HCT116 (cell line): ENCODE measurements at regions not wholly inside any gene's neighbourhood (a gene's known extent, or its start where the extent isn't known, plus 50 kb on each side); places are given as distances from the start of the nearest gene placed in this dataset.

Experiments used
- ATAC-seq: fragments of 200-7000 bp; cut with Tn5 transposase; 2 replicates; pipeline ENCODE4 v1.9.1; 2020; ENCODE audit warnings: mild to moderate bottlenecking, moderate library complexity
- BruUV-seq: library from RNA; stranded (reverse); fragments of 400-500 nt; replicated peaks from 2 replicates; lab custom pipeline; 2021; lab: Mats Ljungman, UMichigan
- CTCF ChIA-PET: fragments of 300-600 bp; sonication (Branson Sonifier 250); formaldehyde crosslinking; loops from one replicate; lab custom pipeline; 2021; ENCODE audit warnings: antibody characterized with exemption; lab: Charles Lee
- POLR2A ChIA-PET: fragments of 300-600, 350-600 bp; sonication (Branson Sonifier 250); formaldehyde crosslinking; loops from one replicate; lab custom pipeline; 2021; ENCODE audit warnings: antibody characterized with exemption; lab: Charles Lee
- RAD21 ChIA-PET, 2 experiments: fragments of 300-600 bp; sonication (Branson Sonifier 250); formaldehyde crosslinking; loops; one replicate each; lab custom pipeline; 2023; ENCODE audit warnings: low total read pairs in 2 of 2; ENCODE audit not compliant: uncharacterized antibody in 2 of 2, unreplicated experiment in 2 of 2, low non-redundant PET in 1 of 2; lab: Charles Lee
- DNase-seq: peaks from one replicate; pipeline ENCODE4 v3.0.0-alpha.2; 2010; ENCODE audit warnings: low read depth, low spot score
- H2AFZ ChIP-seq: fragments of 200-600 bp; shearing (Covaris generic), sonication (generic); 2 replicates; pipeline ENCODE4 v1.6.1; 2017; ENCODE audit warnings: low read depth, mixed run types, mixed read lengths, antibody characterized with exemption, low read length; ENCODE audit not compliant: poor library complexity, severe bottlenecking
- H3K27ac ChIP-seq: 2 replicates; pipeline ENCODE4 v1.5.1; 2012; ENCODE audit warnings: low read depth, low read length
- H3K27me3 ChIP-seq: fragments of 200-600 bp; sonication (generic); 2 replicates; pipeline ENCODE4 v1.6.1; 2016; ENCODE audit warnings: mixed run types, low read length, mixed read lengths; ENCODE audit not compliant: insufficient read depth
- H3K36me3 ChIP-seq, 2 experiments: fragments of 200-500 bp in 1 of 2; fragments of 200-600 bp in 1 of 2; sonication (Bioruptor generic) in 1 of 2; sonication (generic) in 1 of 2; 2 replicates each; pipeline versions ENCODE4 v1.5.1 to v1.6.1; 2014 to 2016; ENCODE audit warnings: low read length in 2 of 2, inconsistent platforms in 1 of 2, mixed read lengths in 1 of 2, mixed run types in 1 of 2; ENCODE audit not compliant: insufficient read depth in 2 of 2, control insufficient read depth in 1 of 2
- H3K4me1 ChIP-seq, 2 experiments: fragments of 200-600 bp in 1 of 2; sonication (generic) in 1 of 2; 2 replicates each; pipeline versions ENCODE4 v1.5.1 to v1.6.1; 2012 to 2017; ENCODE audit warnings: low read length in 2 of 2, inconsistent platforms in 1 of 2, mild to moderate bottlenecking in 1 of 2, mixed read lengths in 1 of 2, mixed run types in 1 of 2, moderate library complexity in 1 of 2; ENCODE audit not compliant: insufficient read depth in 2 of 2, control insufficient read depth in 1 of 2
- H3K4me2 ChIP-seq: fragments of 200-600 bp; sonication (generic); 2 replicates; pipeline ENCODE4 v1.6.1; 2017; ENCODE audit warnings: mixed run types, low read length, mixed read lengths
- H3K4me3 ChIP-seq, 2 experiments: fragments of 200-600 bp in 1 of 2; sonication (generic) in 1 of 2; replicated peaks in 1 of 2; 2 replicates each; pipeline ENCODE4 v1.5.1; 2011 to 2016; ENCODE audit warnings: low read length in 2 of 2, control low read depth in 1 of 2, low read depth in 1 of 2, mild to moderate bottlenecking in 1 of 2, mixed read lengths in 1 of 2, mixed run types in 1 of 2
- H3K79me2 ChIP-seq: fragments of 200-600 bp; sonication (generic); 2 replicates; pipeline ENCODE4 v1.6.1; 2017; ENCODE audit warnings: mild to moderate bottlenecking, mixed run types, low read length, moderate library complexity, mixed read lengths; ENCODE audit not compliant: insufficient read depth
- H3K9ac ChIP-seq: fragments of 200-600 bp; sonication (generic); 2 replicates; pipeline ENCODE4 v1.6.1; 2016; ENCODE audit warnings: low read length, mixed read lengths
- H3K9me2 ChIP-seq: fragments of 200-600 bp; sonication (generic), shearing (Covaris generic); 2 replicates; pipeline ENCODE4 v1.6.1; 2017; ENCODE audit warnings: mixed run types, mild to moderate bottlenecking, moderate library complexity; ENCODE audit not compliant: insufficient read depth
- H3K9me3 ChIP-seq, 2 experiments: fragments of 200-500 bp in 1 of 2; fragments of 200-600 bp in 1 of 2; sonication (Bioruptor generic) in 1 of 2; sonication (generic) in 1 of 2; 2 replicates each; pipeline ENCODE4 v1.6.1; 2014 to 2017; ENCODE audit warnings: low read length in 2 of 2, mixed read lengths in 2 of 2, inconsistent platforms in 1 of 2, low read depth in 1 of 2, mild to moderate bottlenecking in 1 of 2, mixed run types in 1 of 2, moderate library complexity in 1 of 2; ENCODE audit not compliant: control insufficient read depth in 1 of 2, insufficient read depth in 1 of 2
- H4K20me1 ChIP-seq: fragments of 200-600 bp; sonication (generic), shearing (Covaris generic); 2 replicates; pipeline ENCODE4 v1.6.1; 2017; ENCODE audit warnings: mixed run types, mild to moderate bottlenecking, moderate library complexity; ENCODE audit not compliant: insufficient read depth
- ATF3 ChIP-seq: IDR thresholded peaks from 2 replicates; pipeline ENCODE4 v1.6.1; 2012
- CBX3 ChIP-seq: IDR thresholded peaks from 2 replicates; pipeline ENCODE4 v1.6.1; 2012; ENCODE audit warnings: low read depth
- CEBPB ChIP-seq: IDR thresholded peaks from 2 replicates; pipeline ENCODE4 v1.6.1; 2012; ENCODE audit warnings: low read depth
- CTCF ChIP-seq, 3 experiments: fragments of 200-600 bp in 1 of 3; sonication (generic) in 1 of 3; IDR thresholded peaks in 2 of 3; conservative IDR thresholded peaks in 1 of 3; 2 replicates each; pipeline ENCODE4 v1.5.1; 2012 to 2017; ENCODE audit warnings: low read depth in 2 of 3, low read length in 2 of 3, antibody characterized with exemption in 1 of 3, borderline replicate concordance in 1 of 3, control low read depth in 1 of 3, mild to moderate bottlenecking in 1 of 3, mixed read lengths in 1 of 3, mixed run types in 1 of 3, moderate library complexity in 1 of 3; ENCODE audit not compliant: insufficient read depth in 1 of 3
- ELF1 ChIP-seq: IDR thresholded peaks from 2 replicates; pipeline ENCODE4 v1.6.1; 2012; ENCODE audit warnings: low read depth, borderline replicate concordance
- EZH2 ChIP-seq: fragments of 200-600 bp; sonication (generic); IDR thresholded peaks from 2 replicates; pipeline ENCODE4 v1.6.1; 2017; ENCODE audit warnings: antibody characterized with exemption, mixed run types
- EZH2phosphoT487 ChIP-seq: fragments of 200-600 bp; IDR thresholded peaks from 2 replicates; pipeline ENCODE4 v1.6.1; 2018; ENCODE audit warnings: antibody characterized with exemption, borderline replicate concordance
- FOSL1 ChIP-seq: IDR thresholded peaks from 2 replicates; pipeline ENCODE4 v1.6.1; 2012; ENCODE audit warnings: low read depth
- JUND ChIP-seq: IDR thresholded peaks from 2 replicates; pipeline ENCODE4 v1.6.1; 2012
- MAX ChIP-seq: IDR thresholded peaks from 2 replicates; pipeline ENCODE4 v1.6.1; 2012
- POLR2A ChIP-seq: IDR thresholded peaks from 2 replicates; pipeline ENCODE4 v1.7.0; 2011; ENCODE audit warnings: borderline replicate concordance; ENCODE audit not compliant: insufficient read depth, insufficient read length; ENCODE audit errors: extremely low read depth
- POLR2AphosphoS5 ChIP-seq: IDR thresholded peaks from 2 replicates; pipeline ENCODE4 v1.6.1; 2011; ENCODE audit warnings: mild to moderate bottlenecking, low read depth, low read length, moderate library complexity
- RAD21 ChIP-seq: IDR thresholded peaks from 2 replicates; pipeline ENCODE4 v1.6.1; 2012; ENCODE audit warnings: low read depth, mild to moderate bottlenecking
- REST ChIP-seq: IDR thresholded peaks from 2 replicates; pipeline ENCODE4 v1.6.1; 2012; ENCODE audit warnings: low read depth
- SIN3A ChIP-seq: IDR thresholded peaks from 2 replicates; pipeline ENCODE4 v1.6.1; 2012; ENCODE audit warnings: low read depth
- SP1 ChIP-seq: IDR thresholded peaks from 2 replicates; pipeline ENCODE4 v1.6.1; 2012; ENCODE audit warnings: low read depth
- ZFX ChIP-seq: fragments of 450-650 bp; IDR thresholded peaks from 2 replicates; pipeline ENCODE4 v1.6.1; 2017
- ZNF274 ChIP-seq: fragments of 200-500 bp; sonication (Bioruptor generic); IDR thresholded peaks from 2 replicates; pipeline ENCODE4 v1.6.1; 2014; ENCODE audit warnings: mild to moderate bottlenecking, low read depth, low read length, inconsistent platforms
- intact Hi-C: fragments of 100-400 bp; cut with micrococcal nuclease; formaldehyde crosslinking; loops from 2 replicates; pipeline ENCODE4 v1.10.0; 2022

- H3K27ac ChIP-seq = no peak overlapping the region
- H3K36me3 ChIP-seq = no peaks in the 10 kb centered on the region
- DNase-seq = no peak
- POLR2A ChIA-PET = no interaction called here
- no peak overlapping the region for H3K9ac ChIP-seq
- H3K4me2 ChIP-seq = no peak overlapping the region
- BruUV-seq = no TSS peak
- no peak overlapping the region for H2AFZ ChIP-seq
- H3K4me3 ChIP-seq = no peak overlapping the region
- CTCF ChIA-PET = no interaction called here
- H3K27me3 ChIP-seq = no peaks in the 10 kb centered on the region
- intact Hi-C loops = no loop called here
- H4K20me1 ChIP-seq = no peaks in the 10 kb centered on the region
- no peaks in the 10 kb centered on the region for H3K9me3 ChIP-seq
- H3K79me2 ChIP-seq = no peaks in the 10 kb centered on the region
- ATAC-seq = no peak
- no peak for TF ChIP-seq REST
- TF ChIP-seq POLR2AphosphoS5 = no peak
- no peak for TF ChIP-seq FOSL1
- TF ChIP-seq CTCF (IDR thresholded peaks at IDR 0.05 in 2 of 3, conservative IDR thresholded peaks at IDR 0.05 in 1 of 3; ENCODE audit: borderline replicate concordance in 1 of 3, insufficient read depth in 1 of 3, low read depth in 2 of 3, low read length in 2 of 3) = no peak
- no peak for TF ChIP-seq SP1
- TF ChIP-seq ELF1 = no peak
- TF ChIP-seq ZNF274 = no peak
- no peak for TF ChIP-seq CBX3
- TF ChIP-seq EZH2 = no peak
- no peak for TF ChIP-seq MAX
- TF ChIP-seq POLR2A = no peak
- no peak for TF ChIP-seq SIN3A
- TF ChIP-seq EZH2phosphoT487 = no peak
- no peak for TF ChIP-seq JUND
- no peak for TF ChIP-seq ATF3
- no peak for TF ChIP-seq ZFX
- no peak for TF ChIP-seq RAD21
- TF ChIP-seq CEBPB = no peak
- RAD21 ChIA-PET = no interaction called here
- H3K4me1 ChIP-seq = 0 out of 4 replicates have a peak, but pooled peaks cover 0 to 3% of the 10 kb centered on the region in 2 experiments
- no peaks in the 10 kb centered on the region for H3K9me2 ChIP-seq
These were observed 326.8 kb downstream of the ZNF674 start for GRCh38 chrX:46218373-46218772.
